ENCODE measurements at regions not wholly inside any gene's neighbourhood (a gene's known extent, or its start where the extent isn't known, plus 50 kb on each side); places are given as distances from the start of the nearest gene placed in this dataset.

GRCh38 chr6:17027441-17027840 is 74.4 kb upstream of the STMND1 start:
- Histone ChIP-seq H3K4me1 (ENCODE audit: control insufficient read depth, insufficient read depth, low read length) (no peaks in the 10 kb centered on the region), H3K4me3 (no peak overlapping the region), H3K27me3 (replicated peaks in 1 of 2; ENCODE audit: control insufficient read depth in 2 of 2, insufficient read depth in 2 of 2, low read length in 1 of 2) (no peaks in the 10 kb centered on the region), H3K4me2 (ENCODE audit: control insufficient read depth, insufficient read depth) (no peak overlapping the region), H3K36me3 (ENCODE audit: control insufficient read depth in 2 of 2, insufficient read depth in 2 of 2, low read length in 1 of 2) (no peaks in the 10 kb centered on the region), H2AFZ (ENCODE audit: control insufficient read depth, low read depth, low read length) (no peak overlapping the region), H3K79me2 (ENCODE audit: control insufficient read depth, insufficient read depth, low read length) (no peaks in the 10 kb centered on the region), H3K9me3 (replicated peaks; ENCODE audit: control insufficient read depth, insufficient read depth, low read length) (no peaks in the 10 kb centered on the region; the same call in 1 of the 3 replicates), H3K9ac (ENCODE audit: control insufficient read depth, insufficient read depth, low read length) (no peak overlapping the region), H4K20me1 (ENCODE audit: control insufficient read depth, insufficient read depth) (no peaks in the 10 kb centered on the region), H3K27ac (ENCODE audit: control insufficient read depth, insufficient read depth) (no peak overlapping the region)
- FAIRE-seq: no peak
- SMC1A ChIA-PET (ENCODE audit: uncharacterized antibody, unreplicated experiment): no interaction called here
- no TSS peak for BruUV-seq (replicated peaks)
- CTCF ChIA-PET: no interaction called here
- no peak for DNase-seq (ENCODE audit: low read depth, low spot score)
- in situ Hi-C loops (cut with MboI) (no loop called here), intact Hi-C loops (cut with micrococcal nuclease; ENCODE audit: unreplicated experiment) (no loop called here)
- RAD21 ChIA-PET (ENCODE audit: unreplicated experiment): no interaction called here
- ATAC-seq: no peak
- 0% methylated on average over 1 of the region's 1 CpG for WGBS (ENCODE audit: insufficient coverage, insufficient replicate concordance, low lambda C conversion rate, missing lambda C conversion rate)
- POLR2A ChIA-PET: no interaction called here
- TF ChIP-seq CTCF (IDR thresholded peaks at IDR 0.05 in 2 of 3, conservative IDR thresholded peaks at IDR 0.05 in 1 of 3; ENCODE audit: control insufficient read depth in 2 of 3, extremely low read depth in 1 of 3, insufficient read depth in 1 of 3, low read depth in 3 of 3, low read length in 3 of 3) (no peak), NFYA (IDR thresholded peaks at IDR 0.05; ENCODE audit: borderline replicate concordance, low read depth, low read length) (no peak), PAX5 (IDR thresholded peaks at IDR 0.05; ENCODE audit: borderline replicate concordance, low read depth, low read length) (no peak), SREBF2 (IDR thresholded peaks at IDR 0.05; ENCODE audit: low read length) (no peak), NR2C1 (IDR thresholded peaks at IDR 0.05) (no peak), SMAD1 (IDR thresholded peaks at IDR 0.05; ENCODE audit: low read depth, partially characterized antibody) (no peak), CUX1 (IDR thresholded peaks at IDR 0.05; ENCODE audit: insufficient replicate concordance, low read depth, low read length) (no peak), HDAC2 (IDR thresholded peaks at IDR 0.05) (no peak), CBFB (IDR thresholded peaks at IDR 0.05; ENCODE audit: low read depth) (no peak)
